Loucy (cell line): ENCODE measurements at regions not wholly inside any gene's neighbourhood (a gene's known extent, or its start where the extent isn't known, plus 50 kb on each side); places are given as distances from the start of the nearest gene placed in this dataset.

ENCODE experiments used
- EZH2phosphoT487 ChIP-seq: fragments of 200-600 bp; IDR thresholded peaks from 2 replicates; pipeline ENCODE4 v1.6.1; 2018; ENCODE audit warnings: antibody characterized with exemption, mild to moderate bottlenecking, moderate library complexity, borderline replicate concordance
- TF ChIP-seq, protein P1 (sequence below): fragments of 200-600 bp; sonication (generic); conservative IDR thresholded peaks from 2 replicates; pipeline ENCODE4 v1.5.1; 2014; ENCODE audit warnings: mild to moderate bottlenecking, antibody characterized with exemption, low read length

DNA sequence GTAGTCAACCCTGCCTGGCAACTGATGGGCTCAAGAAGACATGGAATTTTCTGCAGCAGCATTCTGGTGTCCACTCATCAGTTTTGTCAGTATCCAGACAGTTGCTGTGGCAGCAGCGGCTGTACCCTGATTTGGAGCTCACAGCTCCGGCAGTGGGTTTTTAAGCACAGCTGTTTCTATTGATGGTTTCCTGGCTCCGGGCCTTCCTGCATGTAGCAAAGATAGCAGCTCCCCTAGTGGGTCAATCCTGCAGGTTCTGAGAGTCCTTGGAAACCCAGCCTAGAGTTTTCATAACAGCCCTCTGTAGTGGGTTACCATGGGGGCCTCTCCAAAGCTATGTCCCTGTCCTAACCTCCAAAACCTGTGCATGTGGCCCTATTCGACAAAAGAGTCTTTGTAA, 84.0 kb upstream of the ATP6AP2 start:
- TF ChIP-seq, protein P1, sequence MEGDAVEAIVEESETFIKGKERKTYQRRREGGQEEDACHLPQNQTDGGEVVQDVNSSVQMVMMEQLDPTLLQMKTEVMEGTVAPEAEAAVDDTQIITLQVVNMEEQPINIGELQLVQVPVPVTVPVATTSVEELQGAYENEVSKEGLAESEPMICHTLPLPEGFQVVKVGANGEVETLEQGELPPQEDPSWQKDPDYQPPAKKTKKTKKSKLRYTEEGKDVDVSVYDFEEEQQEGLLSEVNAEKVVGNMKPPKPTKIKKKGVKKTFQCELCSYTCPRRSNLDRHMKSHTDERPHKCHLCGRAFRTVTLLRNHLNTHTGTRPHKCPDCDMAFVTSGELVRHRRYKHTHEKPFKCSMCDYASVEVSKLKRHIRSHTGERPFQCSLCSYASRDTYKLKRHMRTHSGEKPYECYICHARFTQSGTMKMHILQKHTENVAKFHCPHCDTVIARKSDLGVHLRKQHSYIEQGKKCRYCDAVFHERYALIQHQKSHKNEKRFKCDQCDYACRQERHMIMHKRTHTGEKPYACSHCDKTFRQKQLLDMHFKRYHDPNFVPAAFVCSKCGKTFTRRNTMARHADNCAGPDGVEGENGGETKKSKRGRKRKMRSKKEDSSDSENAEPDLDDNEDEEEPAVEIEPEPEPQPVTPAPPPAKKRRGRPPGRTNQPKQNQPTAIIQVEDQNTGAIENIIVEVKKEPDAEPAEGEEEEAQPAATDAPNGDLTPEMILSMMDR: no peak
- no peak for TF ChIP-seq EZH2phosphoT487
